ENCODE measurements at regions not wholly inside any gene's neighbourhood (a gene's known extent, or its start where the extent isn't known, plus 50 kb on each side); places are given as distances from the start of the nearest gene placed in this dataset.

GRCh38 chr12:78269620-78270019, 438.9 kb downstream of the NAV3 start:
- CTCF ChIA-PET = interaction anchor here (0.8 kb wide), 1 partner anchor 10 kb away, joined by 3 read pairs; no protein-coding TSS in a partner anchor
- FAIRE-seq = no peak

More at GRCh38 chr12:78269620-78270019, 438.9 kb downstream of the NAV3 start:
- Histone ChIP-seq H2AFZ (ENCODE audit: low read depth, low read length) (no peak overlapping the region), H3K9me1 (replicated peaks; ENCODE audit: control insufficient read depth, extremely low read depth, insufficient read depth, low read length) (no peaks in the 10 kb centered on the region), H3K9ac (replicated peaks; ENCODE audit: extremely low read depth, insufficient read depth, low read length) (no peak overlapping the region), H3K4me3 (replicated peaks in 1 of 3; ENCODE audit: insufficient read depth in 1 of 3, low read depth in 1 of 3, low read length in 3 of 3) (no peak overlapping the region), H4K20me1 (replicated peaks; ENCODE audit: control insufficient read depth, extremely low read depth, insufficient read depth, low read length) (no peaks in the 10 kb centered on the region), H3K4me1 (ENCODE audit: control insufficient read depth, extremely low read depth, insufficient read depth, low read length) (no peaks in the 10 kb centered on the region), H3K27me3 (ENCODE audit: control insufficient read depth in 2 of 2, insufficient read depth in 2 of 2, low read length in 2 of 2) (peaks cover 0 to 2% of the 10 kb centered on the region in 2 experiments), H3K79me2 (ENCODE audit: control insufficient read depth, insufficient read depth, low read length) (no peaks in the 10 kb centered on the region), H3K27ac (ENCODE audit: insufficient read depth, low read depth, low read length) (no peak overlapping the region), H3K9me3 (replicated peaks; ENCODE audit: control insufficient read depth, insufficient read depth, low read length) (no peaks in the 10 kb centered on the region), H3K4me2 (ENCODE audit: insufficient read depth, low read length) (no peak overlapping the region), H3K36me3 (ENCODE audit: control insufficient read depth in 2 of 2, extremely low read depth in 1 of 2, insufficient read depth in 2 of 2, low read length in 2 of 2) (no peaks in the 10 kb centered on the region)
- dilution Hi-C loops (cut with MboI; ENCODE audit: extremely low pct_ligation_motif_present, low sequenced_read_pairs) (no loop called here), intact Hi-C loops (cut with micrococcal nuclease) (no loop called here)
- POLR2A ChIA-PET = no interaction called here
- BruUV-seq (replicated peaks) = no TSS peak
- TF ChIP-seq MAX (IDR thresholded peaks at IDR 0.05; ENCODE audit: insufficient read depth, insufficient read length) (no peak), MYC (IDR thresholded peaks at IDR 0.05; ENCODE audit: low read depth, low read length) (no peak), GATA2 (IDR thresholded peaks at IDR 0.05; ENCODE audit: insufficient read depth, insufficient read length, low read depth, low read length) (no peak), JUN (IDR thresholded peaks at IDR 0.05; ENCODE audit: borderline replicate concordance, insufficient read depth, insufficient read length, low read depth) (no peak), POLR2A (IDR thresholded peaks at IDR 0.05; ENCODE audit: low read depth, low read length) (no peak), EZH2 (IDR thresholded peaks at IDR 0.05; ENCODE audit: borderline replicate concordance, low read depth, low read length, severe bottlenecking) (no peak), FOS (IDR thresholded peaks at IDR 0.05; ENCODE audit: borderline replicate concordance, insufficient read depth, low read length) (no peak), CTCF (IDR thresholded peaks at IDR 0.05; ENCODE audit: extremely low read depth in 1 of 2, insufficient read depth in 1 of 2, low read depth in 1 of 2, low read length in 2 of 2) (no peak), POLR2AphosphoS5 (IDR thresholded peaks at IDR 0.05; ENCODE audit: insufficient read depth, low read depth, low read length) (no peak)
- no peak for DNase-seq (ENCODE audit: low read depth, low spot score)
